Panc1 (cell line): ENCODE measurements at regions not wholly inside any gene's neighbourhood (a gene's known extent, or its start where the extent isn't known, plus 50 kb on each side); places are given as distances from the start of the nearest gene placed in this dataset.

Experiments
- ATAC-seq: fragments of 200-7000 bp; cut with Tn5 transposase; 2 replicates; pipeline ENCODE4 v1.9.1; 2020; ENCODE audit warnings: mild to moderate bottlenecking, moderate library complexity
- BruUV-seq: library from RNA; stranded (reverse); fragments of 400-500 nt; replicated peaks from 2 replicates; lab custom pipeline; 2021; lab: Mats Ljungman, UMichigan
- CTCF ChIA-PET: fragments of 300-600 bp; sonication (Branson Sonifier 250); formaldehyde crosslinking; loops from one replicate; lab custom pipeline; 2022; ENCODE audit warnings: antibody characterized with exemption; lab: Charles Lee
- POLR2A ChIA-PET: fragments of 300-600 bp; sonication (Branson Sonifier 250); formaldehyde crosslinking; loops from one replicate; lab custom pipeline; 2022; ENCODE audit warnings: antibody characterized with exemption; lab: Charles Lee
- DNase-seq: peaks from one replicate; pipeline ENCODE4 v3.0.0-alpha.2; 2010; ENCODE audit warnings: low read depth, low spot score
- H3K27ac ChIP-seq: 2 replicates; pipeline ENCODE4 v1.5.1; 2011; ENCODE audit warnings: mild to moderate bottlenecking, low read length, inconsistent platforms
- H3K27me3 ChIP-seq: fragments of 200-500 bp; sonication (Bioruptor generic); 2 replicates; pipeline ENCODE4 v1.6.0; 2014; ENCODE audit warnings: low read length, inconsistent platforms; ENCODE audit not compliant: control insufficient read depth, insufficient read depth
- H3K36me3 ChIP-seq: fragments of 200-500 bp; sonication (Bioruptor generic); 2 replicates; pipeline ENCODE4 v1.5.1; 2014; ENCODE audit warnings: inconsistent platforms, mild to moderate bottlenecking, low read length, moderate library complexity; ENCODE audit not compliant: control insufficient read depth, insufficient read depth
- H3K4me1 ChIP-seq: 2 replicates; pipeline ENCODE4 v1.5.1; 2011; ENCODE audit warnings: inconsistent platforms, mild to moderate bottlenecking, low read length, moderate library complexity; ENCODE audit not compliant: control insufficient read depth, insufficient read depth
- H3K4me3 ChIP-seq, 2 experiments: 2 replicates each; pipeline ENCODE4 v1.5.1; 2011 to 2012; ENCODE audit warnings: low read depth in 2 of 2, low read length in 2 of 2, mild to moderate bottlenecking in 2 of 2, inconsistent platforms in 1 of 2, moderate library complexity in 1 of 2
- H3K9me3 ChIP-seq: fragments of 200-500 bp; sonication (Bioruptor generic); 2 replicates; pipeline ENCODE4 v1.5.1; 2014; ENCODE audit warnings: low read depth, mild to moderate bottlenecking, inconsistent platforms, low read length, moderate library complexity; ENCODE audit not compliant: control insufficient read depth, insufficient read depth
- CTCF ChIP-seq: fragments of 450-650 bp; IDR thresholded peaks from 2 replicates; pipeline ENCODE4 v1.5.1; 2017; ENCODE audit warnings: mild to moderate bottlenecking
- POLR2AphosphoS5 ChIP-seq: IDR thresholded peaks from 2 replicates; pipeline ENCODE4 v1.6.1; 2012; ENCODE audit warnings: mild to moderate bottlenecking, low read depth, low read length, moderate library complexity
- REST ChIP-seq, 2 experiments: IDR thresholded peaks; 2 replicates each; pipeline ENCODE4 v1.6.1; 2011 to 2012; ENCODE audit warnings: low read depth in 2 of 2, control low read depth in 1 of 2, low read length in 1 of 2, mild to moderate bottlenecking in 1 of 2, moderate library complexity in 1 of 2; ENCODE audit not compliant: insufficient read depth in 1 of 2
- SIN3A ChIP-seq: IDR thresholded peaks from 2 replicates; pipeline ENCODE4 v1.6.1; 2012; ENCODE audit warnings: low read depth, mild to moderate bottlenecking, low read length, moderate library complexity, borderline replicate concordance; ENCODE audit not compliant: insufficient read depth
- TCF7L2 ChIP-seq: IDR thresholded peaks from 2 replicates; pipeline ENCODE4 v1.6.1; 2011; ENCODE audit warnings: mild to moderate bottlenecking, low read depth, low read length, inconsistent platforms
- in situ Hi-C: cut with HindIII; loops from 2 replicates; pipeline ENCODE4 v1.10.0; 2016; ENCODE audit warnings: low sequenced_read_pairs, low pct_unique_long_range_greater_than_20kb
- intact Hi-C: fragments of 100-400 bp; cut with micrococcal nuclease; formaldehyde crosslinking; loops from one replicate; pipeline ENCODE4 v1.10.0; 2022; ENCODE audit not compliant: unreplicated experiment

- Histone ChIP-seq H3K9me3 (no peaks in the 10 kb centered on the region), H3K4me3 (no peak overlapping the region), H3K27me3 (no peaks in the 10 kb centered on the region), H3K4me1 (no peaks in the 10 kb centered on the region), H3K36me3 (no peaks in the 10 kb centered on the region), H3K27ac (no peak overlapping the region)
- in situ Hi-C loops (no loop called here), intact Hi-C loops (no loop called here)
- no peak for ATAC-seq
- BruUV-seq, result no TSS peak
- DNase-seq, result no peak
- POLR2A ChIA-PET, result no interaction called here
- CTCF ChIA-PET, result no interaction called here
- TF ChIP-seq TCF7L2 (no peak), SIN3A (no peak)
Measured at GRCh38 chr2:204355688-204356087, 189.6 kb upstream of the PARD3B start.

GRCh38 chr2:204356151-204356641 is 189.1 kb upstream of the PARD3B start:
- no TSS peak for BruUV-seq
- intact Hi-C loops (no loop called here), in situ Hi-C loops (no loop called here)
- no peaks in the 10 kb centered on the region for H3K27me3 ChIP-seq
- H3K36me3 ChIP-seq, result no peaks in the 10 kb centered on the region
- POLR2A ChIA-PET, result no interaction called here
- CTCF ChIA-PET, result no interaction called here
- DNase-seq (no peak), ATAC-seq (no peak)
- H3K9me3 ChIP-seq, result no peaks in the 10 kb centered on the region
- TF ChIP-seq TCF7L2 (no peak), REST (IDR thresholded peaks at IDR 0.05; ENCODE audit: insufficient read depth in 1 of 2, low read depth in 2 of 2, low read length in 1 of 2) (no peak), CTCF (no peak), SIN3A (no peak), POLR2AphosphoS5 (no peak)
- no peak overlapping the region for H3K27ac ChIP-seq
- no peak overlapping the region for H3K4me3 ChIP-seq
- no peaks in the 10 kb centered on the region for H3K4me1 ChIP-seq

- in situ Hi-C loops (no loop called here), intact Hi-C loops (no loop called here)
- ATAC-seq (no peak), DNase-seq (no peak)
- no peaks in the 10 kb centered on the region for H3K9me3 ChIP-seq
- H3K27me3 ChIP-seq, result no peaks in the 10 kb centered on the region
- ChIA-PET CTCF (no interaction called here), POLR2A (no interaction called here)
- no peaks in the 10 kb centered on the region for H3K4me1 ChIP-seq
- H3K36me3 ChIP-seq, result no peaks in the 10 kb centered on the region
- H3K27ac ChIP-seq, result no peak overlapping the region
- H3K4me3 ChIP-seq, result no peak overlapping the region
- BruUV-seq, result no TSS peak
- no peak for TF ChIP-seq POLR2AphosphoS5
- TF ChIP-seq REST (IDR thresholded peaks at IDR 0.05; ENCODE audit: insufficient read depth in 1 of 2, low read depth in 2 of 2, low read length in 1 of 2), result no peak
- TF ChIP-seq SIN3A, result no peak
- no peak for TF ChIP-seq CTCF
- no peak for TF ChIP-seq TCF7L2
Measured at GRCh38 chr2:204357286-204357685, 188.0 kb upstream of the PARD3B start.
